Neuron (in vitro differentiated cells): ENCODE measurements at regions not wholly inside any gene's neighbourhood (a gene's known extent, or its start where the extent isn't known, plus 50 kb on each side); places are given as distances from the start of the nearest gene placed in this dataset.
"Not testable (repeated sequence)": the region's sequence is repeated elsewhere in the genome, so short reads cannot be mapped to it uniquely, and the experiment has no call there.

Source experiments
- H2AFZ ChIP-seq: one replicate; pipeline ENCODE4 v1.6.1; 2013; ENCODE audit warnings: low read depth, mild to moderate bottlenecking, inconsistent platforms, low read length, moderate library complexity
- H3K27me3 ChIP-seq: one replicate; pipeline ENCODE4 v1.6.1; 2013; ENCODE audit warnings: low read length; ENCODE audit not compliant: insufficient read depth
- H3K36me3 ChIP-seq: one replicate; pipeline ENCODE4 v1.6.1; 2013; ENCODE audit warnings: low read length; ENCODE audit not compliant: insufficient read depth
- H3K4me1 ChIP-seq: one replicate; pipeline ENCODE4 v1.6.1; 2013; ENCODE audit warnings: low read length; ENCODE audit not compliant: insufficient read depth
- H3K4me3 ChIP-seq: 2 replicates; pipeline ENCODE4 v1.5.1; 2013; ENCODE audit warnings: mild to moderate bottlenecking, low read length, moderate library complexity
- H3K9me3 ChIP-seq: one replicate; pipeline ENCODE4 v1.6.1; 2013; ENCODE audit warnings: low read length

GRCh38 chr9:84054341-84055010 lies 73.9 kb downstream of the RMI1 start:
- no peaks in the 10 kb centered on the region for H3K4me1 ChIP-seq
- no peaks in the 10 kb centered on the region for H3K27me3 ChIP-seq
- no peaks in the 10 kb centered on the region for H3K36me3 ChIP-seq
- no peak overlapping the region for H2AFZ ChIP-seq
- no peak overlapping the region for H3K4me3 ChIP-seq
- H3K9me3 ChIP-seq: no peaks in the 10 kb centered on the region

- H3K4me1 ChIP-seq: no peaks in the 10 kb centered on the region
- H3K27me3 ChIP-seq: no peaks in the 10 kb centered on the region
- H3K36me3 ChIP-seq: no peaks in the 10 kb centered on the region
- H3K4me3 ChIP-seq: no peak overlapping the region
- no peaks in the 10 kb centered on the region for H3K9me3 ChIP-seq
- H2AFZ ChIP-seq: no peak overlapping the region
These were observed 77.1 kb downstream of the RMI1 start for GRCh38 chr9:84057662-84058061.

DNA sequence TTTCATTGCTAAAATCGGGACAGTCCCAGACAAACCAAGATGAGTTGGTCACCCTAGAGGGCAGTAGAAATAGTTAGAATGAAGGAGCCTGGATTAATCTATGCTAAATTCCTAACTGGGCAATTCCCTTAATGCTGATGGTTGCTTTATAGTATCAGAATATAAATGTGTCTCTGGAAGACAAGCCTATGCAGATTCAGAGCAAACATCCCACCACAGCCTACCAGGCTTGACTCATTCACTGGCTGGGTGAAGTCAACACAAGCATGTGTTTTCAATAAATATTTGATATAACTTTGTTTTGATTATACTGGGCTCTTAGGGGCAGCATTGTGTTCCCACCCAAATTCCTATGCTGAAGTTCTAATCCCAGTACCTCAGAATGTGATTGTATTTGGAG lies 79.3 kb downstream of the RMI1 start:
- no peaks in the 10 kb centered on the region for H3K27me3 ChIP-seq
- H3K4me1 ChIP-seq: no peaks in the 10 kb centered on the region
- no peak overlapping the region for H3K4me3 ChIP-seq
- no peaks in the 10 kb centered on the region for H3K36me3 ChIP-seq
- no peaks in the 10 kb centered on the region for H3K9me3 ChIP-seq
- no peak overlapping the region for H2AFZ ChIP-seq

GRCh38 chr9:84061613-84062193 lies 81.1 kb downstream of the RMI1 start:
- no peaks in the 10 kb centered on the region for H3K36me3 ChIP-seq
- H3K4me3 ChIP-seq: no peak overlapping the region
- no peaks in the 10 kb centered on the region for H3K9me3 ChIP-seq
- no peaks in the 10 kb centered on the region for H3K4me1 ChIP-seq
- H3K27me3 ChIP-seq: no peaks in the 10 kb centered on the region
- no peak overlapping the region for H2AFZ ChIP-seq

DNA sequence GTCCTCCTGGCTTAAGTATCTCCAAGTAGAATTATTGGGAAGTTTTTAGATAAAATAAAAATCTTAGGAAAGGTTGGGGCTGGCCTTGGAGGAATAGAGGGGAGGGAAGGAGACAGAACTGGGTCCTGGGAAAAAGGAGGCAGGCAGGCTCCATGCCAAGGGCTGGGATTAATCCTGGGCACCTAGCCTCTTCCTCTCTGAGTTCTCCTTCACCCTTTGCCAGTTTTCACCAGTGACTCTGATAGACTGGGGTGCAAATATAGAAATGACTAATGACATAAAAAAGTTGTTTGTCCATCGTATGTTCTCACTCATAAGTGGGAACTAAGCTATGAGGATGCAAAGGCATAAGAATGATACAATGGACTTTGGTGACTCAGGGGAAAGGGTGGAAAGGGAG lies 81.9 kb downstream of the RMI1 start:
- H3K4me1 ChIP-seq: no peaks in the 10 kb centered on the region
- no peaks in the 10 kb centered on the region for H3K9me3 ChIP-seq
- no peaks in the 10 kb centered on the region for H3K27me3 ChIP-seq
- no peak overlapping the region for H2AFZ ChIP-seq
- H3K4me3 ChIP-seq: no peak overlapping the region
- no peaks in the 10 kb centered on the region for H3K36me3 ChIP-seq

DNA sequence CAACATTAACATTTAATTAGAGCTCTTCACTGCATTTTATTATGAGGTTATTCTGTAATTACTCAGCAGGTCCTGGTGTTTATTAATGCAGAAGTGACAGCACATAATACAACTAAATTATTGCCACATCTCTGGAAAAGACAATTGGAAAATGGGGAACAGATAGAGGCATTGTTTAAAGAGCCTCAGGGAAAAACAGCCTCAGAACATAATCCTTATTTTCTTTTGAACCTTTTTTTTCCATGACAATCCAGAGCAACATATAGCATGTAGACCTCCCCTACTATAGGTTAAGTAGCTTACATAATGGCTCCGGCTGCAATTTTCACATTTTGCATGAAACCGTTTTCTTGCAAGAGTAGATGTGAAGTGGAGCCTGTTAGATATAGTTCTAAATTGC lies 87.2 kb downstream of the RMI1 start:
- H2AFZ ChIP-seq: no peak overlapping the region
- no peaks in the 10 kb centered on the region for H3K9me3 ChIP-seq
- no peaks in the 10 kb centered on the region for H3K4me1 ChIP-seq
- H3K27me3 ChIP-seq: no peaks in the 10 kb centered on the region
- H3K36me3 ChIP-seq: no peaks in the 10 kb centered on the region
- no peak overlapping the region for H3K4me3 ChIP-seq

- Histone ChIP-seq H3K36me3 (no peaks in the 10 kb centered on the region), H3K4me1 (no peaks in the 10 kb centered on the region), H3K27me3 (no peaks in the 10 kb centered on the region), H2AFZ (no peak overlapping the region), H3K9me3 (no peaks in the 10 kb centered on the region), H3K4me3 (no peak overlapping the region)
These were observed 88.3 kb downstream of the RMI1 start for GRCh38 chr9:84068872-84069271.

- no peaks in the 10 kb centered on the region for H3K4me1 ChIP-seq
- no peak overlapping the region for H2AFZ ChIP-seq
- H3K9me3 ChIP-seq: no peaks in the 10 kb centered on the region
- H3K27me3 ChIP-seq: no peaks in the 10 kb centered on the region
- H3K4me3 ChIP-seq: no peak overlapping the region
- no peaks in the 10 kb centered on the region for H3K36me3 ChIP-seq
These were observed 90.0 kb downstream of the RMI1 start for GRCh38 chr9:84070590-84070989.

GRCh38 chr9:84072621-84073180 lies 92.1 kb downstream of the RMI1 start:
- H3K36me3 ChIP-seq: no peaks in the 10 kb centered on the region
- no peak overlapping the region for H2AFZ ChIP-seq
- H3K4me1 ChIP-seq: no peaks in the 10 kb centered on the region
- H3K9me3 ChIP-seq: no peaks in the 10 kb centered on the region
- H3K27me3 ChIP-seq: no peaks in the 10 kb centered on the region
- no peak overlapping the region for H3K4me3 ChIP-seq

DNA sequence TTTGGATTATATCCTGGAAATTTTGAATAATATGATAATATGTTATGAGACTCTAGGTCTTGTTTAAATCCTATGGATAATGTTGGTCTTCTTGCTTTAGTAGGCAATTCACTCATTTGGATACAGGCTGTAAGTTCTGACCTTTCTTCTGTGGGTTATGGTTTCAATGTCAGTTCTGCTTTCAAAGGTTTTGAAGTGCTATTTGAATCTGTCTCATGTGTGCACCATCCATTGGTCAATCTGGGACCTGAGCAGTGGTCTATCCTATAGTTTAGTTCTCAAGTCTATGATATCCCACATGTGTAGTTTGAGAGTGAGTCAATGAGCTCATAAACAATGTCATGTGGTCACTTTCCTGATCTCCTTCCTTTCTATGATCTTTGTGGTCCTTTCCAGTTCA lies 94.4 kb downstream of the RMI1 start:
- no peak overlapping the region for H2AFZ ChIP-seq
- no peaks in the 10 kb centered on the region for H3K9me3 ChIP-seq
- no peaks in the 10 kb centered on the region for H3K27me3 ChIP-seq
- H3K4me3 ChIP-seq: no peak overlapping the region
- no peaks in the 10 kb centered on the region for H3K4me1 ChIP-seq
- H3K36me3 ChIP-seq: no peaks in the 10 kb centered on the region

DNA sequence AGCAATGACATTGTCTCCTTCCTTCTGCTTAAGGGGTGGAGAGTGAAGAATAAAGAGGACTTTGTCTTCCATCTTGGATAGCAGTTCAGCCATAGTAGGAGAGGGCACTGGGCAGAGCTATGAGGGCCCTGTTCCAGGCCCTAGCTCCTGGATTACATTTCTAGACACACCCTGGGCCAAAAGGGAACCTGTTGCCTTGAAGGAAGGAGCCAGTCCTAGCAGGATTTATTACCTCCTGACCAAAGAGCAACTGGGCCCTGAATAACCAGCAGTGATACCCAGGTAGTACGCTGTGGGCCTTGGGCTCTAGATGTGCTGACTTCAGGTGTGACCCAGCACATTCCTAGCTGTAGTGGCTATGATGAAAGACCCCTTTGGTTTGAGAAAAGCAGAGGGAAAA lies 95.8 kb downstream of the RMI1 start:
- Histone ChIP-seq H3K4me3 (no peak overlapping the region), H3K27me3 (no peaks in the 10 kb centered on the region), H3K4me1 (no peaks in the 10 kb centered on the region), H3K9me3 (no peaks in the 10 kb centered on the region), H2AFZ (no peak overlapping the region), H3K36me3 (no peaks in the 10 kb centered on the region)

GRCh38 chr9:84077816-84078215 lies 97.2 kb downstream of the RMI1 start:
- H2AFZ ChIP-seq, H3K4me3 ChIP-seq, H3K9me3 ChIP-seq, H3K36me3 ChIP-seq, H3K27me3 ChIP-seq, H3K4me1 ChIP-seq: not testable (repeated sequence)

GRCh38 chr9:84079994-84080393 lies 99.4 kb downstream of the RMI1 start:
- Histone ChIP-seq H3K4me3 (no peak overlapping the region), H3K9me3 (no peaks in the 10 kb centered on the region), H3K27me3 (no peaks in the 10 kb centered on the region), H2AFZ (no peak overlapping the region), H3K4me1 (peaks cover 10% of the 10 kb centered on the region), H3K36me3 (no peaks in the 10 kb centered on the region)
